ENCODE measurements at regions not wholly inside any gene's neighbourhood (a gene's known extent, or its start where the extent isn't known, plus 50 kb on each side); places are given as distances from the start of the nearest gene placed in this dataset.

DNA sequence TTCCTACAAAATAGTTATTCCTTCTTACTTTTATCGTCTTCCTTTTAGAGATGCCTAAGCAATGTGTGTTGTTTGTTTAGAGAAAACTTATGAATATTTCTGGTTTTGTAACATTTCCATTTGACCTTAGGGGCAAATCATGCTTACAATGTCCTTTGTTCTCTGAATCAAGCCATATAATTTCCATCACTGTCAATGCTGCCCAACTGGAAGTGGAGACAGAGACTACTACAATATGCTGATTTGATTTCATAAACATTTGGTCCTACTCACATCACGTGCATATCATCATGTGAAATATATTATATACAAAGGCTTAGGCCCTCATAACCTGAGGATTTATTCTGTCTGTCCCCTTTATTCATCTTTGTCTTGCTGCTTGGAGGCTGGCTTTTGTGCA, 183.2 kb upstream of the CD180 start:
- Mint-ChIP-seq H3K27me3 (no peaks in the 10 kb centered on the region), H3K4me1 (ENCODE audit: low read depth) (no peaks in the 10 kb centered on the region), H3K4me3 (no peak overlapping the region), H3K9me3 (no peaks in the 10 kb centered on the region), H3K27ac (no peak overlapping the region), H3K36me3 (ENCODE audit: low read depth) (no peaks in the 10 kb centered on the region)
- ChIA-PET CTCF (interaction anchor here (0.6 to 1.2 kb wide), 2 partner anchors 134 to 1070 kb away, joined by 3 read pairs; no protein-coding TSS in a partner anchor), POLR2A (interaction anchor here (0.7 kb wide), 1 partner anchor 32 kb away, joined by 3 read pairs; no protein-coding TSS in a partner anchor)
- ATAC-seq (no peak), DNase-seq (no peak)
- intact Hi-C loops (cut with micrococcal nuclease): no loop called here
- TF ChIP-seq, protein P1, sequence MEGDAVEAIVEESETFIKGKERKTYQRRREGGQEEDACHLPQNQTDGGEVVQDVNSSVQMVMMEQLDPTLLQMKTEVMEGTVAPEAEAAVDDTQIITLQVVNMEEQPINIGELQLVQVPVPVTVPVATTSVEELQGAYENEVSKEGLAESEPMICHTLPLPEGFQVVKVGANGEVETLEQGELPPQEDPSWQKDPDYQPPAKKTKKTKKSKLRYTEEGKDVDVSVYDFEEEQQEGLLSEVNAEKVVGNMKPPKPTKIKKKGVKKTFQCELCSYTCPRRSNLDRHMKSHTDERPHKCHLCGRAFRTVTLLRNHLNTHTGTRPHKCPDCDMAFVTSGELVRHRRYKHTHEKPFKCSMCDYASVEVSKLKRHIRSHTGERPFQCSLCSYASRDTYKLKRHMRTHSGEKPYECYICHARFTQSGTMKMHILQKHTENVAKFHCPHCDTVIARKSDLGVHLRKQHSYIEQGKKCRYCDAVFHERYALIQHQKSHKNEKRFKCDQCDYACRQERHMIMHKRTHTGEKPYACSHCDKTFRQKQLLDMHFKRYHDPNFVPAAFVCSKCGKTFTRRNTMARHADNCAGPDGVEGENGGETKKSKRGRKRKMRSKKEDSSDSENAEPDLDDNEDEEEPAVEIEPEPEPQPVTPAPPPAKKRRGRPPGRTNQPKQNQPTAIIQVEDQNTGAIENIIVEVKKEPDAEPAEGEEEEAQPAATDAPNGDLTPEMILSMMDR (IDR thresholded peaks at IDR 0.05): no peak

DNA sequence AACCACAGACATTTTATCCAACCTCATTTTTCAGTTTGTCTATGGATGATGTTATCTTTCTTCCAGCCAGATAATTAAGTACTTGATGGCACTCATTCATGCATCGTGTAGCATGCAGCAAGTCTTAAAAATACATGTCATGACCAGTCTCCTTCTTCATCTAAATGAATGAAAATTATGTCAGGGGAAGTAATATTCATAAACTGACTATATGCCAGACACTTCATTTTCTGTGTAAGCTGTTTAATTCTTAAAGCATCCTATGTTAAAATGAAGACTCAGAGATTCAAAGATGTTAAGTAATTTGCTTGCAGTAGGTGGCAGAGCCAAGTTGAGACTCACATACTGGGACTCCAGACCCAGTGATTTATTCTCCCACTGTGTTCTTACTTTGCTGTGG, 181.7 kb upstream of the CD180 start:
- no peaks in the 10 kb centered on the region for H3K36me3 Mint-ChIP-seq (ENCODE audit: low read depth)
- ATAC-seq (no peak), DNase-seq (no peak)
- H3K27ac Mint-ChIP-seq: no peak overlapping the region
- POLR2A ChIA-PET: no interaction called here
- no peaks in the 10 kb centered on the region for H3K9me3 Mint-ChIP-seq
- no peak overlapping the region for H3K4me3 Mint-ChIP-seq
- TF ChIP-seq, protein P1 (IDR thresholded peaks at IDR 0.05): no peak
- no peaks in the 10 kb centered on the region for H3K27me3 Mint-ChIP-seq
- CTCF ChIA-PET: no interaction called here
- peaks cover 7% of the 10 kb centered on the region for H3K4me1 Mint-ChIP-seq (ENCODE audit: low read depth)
- intact Hi-C loops (cut with micrococcal nuclease): no loop called here

DNA sequence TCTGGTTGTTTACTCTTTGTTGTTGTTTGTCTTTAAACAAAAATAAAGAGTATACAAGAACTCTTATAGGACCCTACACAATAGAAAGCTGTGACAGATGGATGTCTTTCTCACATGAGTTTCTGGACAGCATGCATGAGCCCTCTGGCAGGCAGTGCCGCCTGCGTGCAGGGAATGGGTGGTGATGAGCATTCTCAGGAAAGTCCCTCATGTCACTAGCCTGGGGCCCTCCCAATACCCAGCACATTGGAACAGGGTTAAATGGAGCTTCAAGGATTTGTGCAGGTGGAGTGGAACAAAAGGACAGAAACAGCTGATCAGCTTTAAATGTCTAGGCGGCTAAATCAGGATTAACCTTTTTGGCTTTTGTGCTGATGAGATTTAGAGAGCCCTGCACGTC, 181.0 kb upstream of the CD180 start:
- ChIA-PET POLR2A (no interaction called here), CTCF (no interaction called here)
- no peaks in the 10 kb centered on the region for H3K27me3 Mint-ChIP-seq
- H3K27ac Mint-ChIP-seq: no peak overlapping the region
- TF ChIP-seq, protein P1 (IDR thresholded peaks at IDR 0.05): no peak
- no peaks in the 10 kb centered on the region for H3K36me3 Mint-ChIP-seq (ENCODE audit: low read depth)
- no peak for DNase-seq
- no peak for ATAC-seq
- no peaks in the 10 kb centered on the region for H3K9me3 Mint-ChIP-seq
- H3K4me3 Mint-ChIP-seq: no peak overlapping the region
- H3K4me1 Mint-ChIP-seq (ENCODE audit: low read depth): peaks cover 7% of the 10 kb centered on the region
- intact Hi-C loops (cut with micrococcal nuclease): no loop called here

DNA sequence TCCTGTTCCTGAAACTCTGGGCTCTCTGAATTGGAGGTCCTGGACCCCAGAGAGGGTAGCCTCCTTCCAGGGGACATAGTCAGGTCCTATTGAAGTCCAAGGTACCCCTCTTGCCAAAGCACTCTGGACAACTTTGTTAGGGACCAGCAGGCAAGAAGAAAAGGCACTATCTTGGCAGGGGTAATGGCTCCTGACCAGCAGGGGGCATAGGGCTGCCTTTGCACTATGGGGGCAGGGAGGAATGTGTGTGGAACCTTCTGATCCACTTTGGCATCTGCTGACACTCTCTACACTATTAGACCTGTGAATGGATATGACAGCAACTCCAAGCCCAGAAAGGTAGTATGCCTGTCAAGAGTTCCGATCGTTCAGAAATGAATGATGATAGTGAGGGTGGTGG, 179.0 kb upstream of the CD180 start:
- Mint-ChIP-seq H3K9me3 (no peaks in the 10 kb centered on the region), H3K27ac (no peak overlapping the region), H3K36me3 (ENCODE audit: low read depth) (no peaks in the 10 kb centered on the region), H3K4me3 (no peak overlapping the region), H3K4me1 (ENCODE audit: low read depth) (peaks cover 7% of the 10 kb centered on the region), H3K27me3 (no peaks in the 10 kb centered on the region)
- intact Hi-C loops (cut with micrococcal nuclease): no loop called here
- ChIA-PET POLR2A (no interaction called here), CTCF (no interaction called here)
- ATAC-seq: no peak
- DNase-seq: peak; percentile 22
- TF ChIP-seq, protein P1 (IDR thresholded peaks at IDR 0.05): peak; percentile 19

DNA sequence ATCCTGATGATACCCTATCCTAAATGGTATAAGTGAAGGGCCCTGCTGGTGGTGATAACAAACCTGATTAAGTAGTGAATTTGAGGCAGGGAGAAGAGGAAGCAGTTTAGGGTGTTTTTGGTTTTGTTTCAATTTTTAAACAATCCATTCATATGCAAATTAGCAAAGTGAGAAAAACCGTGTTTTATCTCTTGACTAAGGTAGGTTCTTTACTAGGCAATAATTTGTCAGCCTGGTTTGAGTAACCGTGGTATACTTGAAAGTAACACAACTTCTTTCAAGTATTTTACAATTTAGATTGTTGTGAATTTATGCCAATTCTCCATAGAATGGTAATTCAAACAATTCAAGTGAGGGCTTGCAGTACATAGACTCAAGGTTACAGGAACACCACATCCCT, 177.8 kb upstream of the CD180 start:
- CTCF ChIA-PET: no interaction called here
- peaks cover 7% of the 10 kb centered on the region for H3K4me1 Mint-ChIP-seq (ENCODE audit: low read depth)
- intact Hi-C loops (cut with micrococcal nuclease): no loop called here

More for the DNA sequence above, 177.8 kb upstream of the CD180 start:
- Mint-ChIP-seq H3K27me3 (no peaks in the 10 kb centered on the region), H3K4me3 (no peak overlapping the region), H3K36me3 (ENCODE audit: low read depth) (no peaks in the 10 kb centered on the region), H3K9me3 (no peaks in the 10 kb centered on the region), H3K27ac (no peak overlapping the region)
- POLR2A ChIA-PET: no interaction called here
- no peak for DNase-seq
- ATAC-seq: no peak
- TF ChIP-seq, protein P1 (IDR thresholded peaks at IDR 0.05): no peak
